SK-N-SH (cell line): ENCODE measurements at regions not wholly inside any gene's neighbourhood (a gene's known extent, or its start where the extent isn't known, plus 50 kb on each side); places are given as distances from the start of the nearest gene placed in this dataset.

Experiments used
- JUND ChIP-seq: IDR thresholded peaks from 2 replicates; pipeline ENCODE4 v1.4.0; 2012
- MXI1 ChIP-seq: IDR thresholded peaks from 2 replicates; pipeline ENCODE4 v1.6.1; 2012; ENCODE audit warnings: mild to moderate bottlenecking, low read depth, low read length, improper control_type of control experiment
- NFIC ChIP-seq: IDR thresholded peaks from 2 replicates; pipeline ENCODE4 v1.4.0; 2012; ENCODE audit warnings: borderline replicate concordance
- NRF1 ChIP-seq: IDR thresholded peaks from 2 replicates; pipeline ENCODE4 v1.6.1; 2012; ENCODE audit warnings: low read depth, mild to moderate bottlenecking, low read length
- TF ChIP-seq, protein P1 (sequence below): fragments of 200-600 bp; sonication (generic); IDR thresholded peaks from 2 replicates; pipeline ENCODE4 v1.6.1; 2017; ENCODE audit warnings: antibody characterized with exemption, mild to moderate bottlenecking, moderate library complexity
- TF ChIP-seq, protein P2 (sequence below): IDR thresholded peaks from 2 replicates; pipeline ENCODE4 v1.6.1; 2012; ENCODE audit warnings: mild to moderate bottlenecking, low read depth, low read length, moderate library complexity

DNA sequence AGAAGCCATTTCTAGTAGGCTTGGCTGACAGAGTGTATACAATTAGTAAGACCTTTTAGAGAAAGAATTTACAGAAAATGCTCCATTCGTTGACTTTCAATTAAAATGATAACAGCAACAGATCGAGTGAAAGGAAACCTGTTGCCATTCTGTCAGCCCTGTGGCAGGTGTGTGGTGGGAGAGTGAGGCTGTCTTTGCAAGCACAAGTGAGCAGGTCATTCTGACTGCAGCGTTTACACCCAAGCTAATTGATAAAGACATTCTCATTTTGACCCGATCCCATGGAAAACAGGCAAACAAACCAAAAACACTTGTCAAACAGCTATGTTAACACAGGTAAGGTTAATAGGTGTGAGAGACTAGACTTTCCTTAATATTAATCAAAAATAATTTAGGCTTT, 257.3 kb downstream of the PTBP2 start:
- TF ChIP-seq JUND (no peak), MXI1 (no peak), NRF1 (no peak), NFIC (no peak)
- TF ChIP-seq, protein P1, sequence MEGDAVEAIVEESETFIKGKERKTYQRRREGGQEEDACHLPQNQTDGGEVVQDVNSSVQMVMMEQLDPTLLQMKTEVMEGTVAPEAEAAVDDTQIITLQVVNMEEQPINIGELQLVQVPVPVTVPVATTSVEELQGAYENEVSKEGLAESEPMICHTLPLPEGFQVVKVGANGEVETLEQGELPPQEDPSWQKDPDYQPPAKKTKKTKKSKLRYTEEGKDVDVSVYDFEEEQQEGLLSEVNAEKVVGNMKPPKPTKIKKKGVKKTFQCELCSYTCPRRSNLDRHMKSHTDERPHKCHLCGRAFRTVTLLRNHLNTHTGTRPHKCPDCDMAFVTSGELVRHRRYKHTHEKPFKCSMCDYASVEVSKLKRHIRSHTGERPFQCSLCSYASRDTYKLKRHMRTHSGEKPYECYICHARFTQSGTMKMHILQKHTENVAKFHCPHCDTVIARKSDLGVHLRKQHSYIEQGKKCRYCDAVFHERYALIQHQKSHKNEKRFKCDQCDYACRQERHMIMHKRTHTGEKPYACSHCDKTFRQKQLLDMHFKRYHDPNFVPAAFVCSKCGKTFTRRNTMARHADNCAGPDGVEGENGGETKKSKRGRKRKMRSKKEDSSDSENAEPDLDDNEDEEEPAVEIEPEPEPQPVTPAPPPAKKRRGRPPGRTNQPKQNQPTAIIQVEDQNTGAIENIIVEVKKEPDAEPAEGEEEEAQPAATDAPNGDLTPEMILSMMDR, result no peak
- TF ChIP-seq, protein P2, sequence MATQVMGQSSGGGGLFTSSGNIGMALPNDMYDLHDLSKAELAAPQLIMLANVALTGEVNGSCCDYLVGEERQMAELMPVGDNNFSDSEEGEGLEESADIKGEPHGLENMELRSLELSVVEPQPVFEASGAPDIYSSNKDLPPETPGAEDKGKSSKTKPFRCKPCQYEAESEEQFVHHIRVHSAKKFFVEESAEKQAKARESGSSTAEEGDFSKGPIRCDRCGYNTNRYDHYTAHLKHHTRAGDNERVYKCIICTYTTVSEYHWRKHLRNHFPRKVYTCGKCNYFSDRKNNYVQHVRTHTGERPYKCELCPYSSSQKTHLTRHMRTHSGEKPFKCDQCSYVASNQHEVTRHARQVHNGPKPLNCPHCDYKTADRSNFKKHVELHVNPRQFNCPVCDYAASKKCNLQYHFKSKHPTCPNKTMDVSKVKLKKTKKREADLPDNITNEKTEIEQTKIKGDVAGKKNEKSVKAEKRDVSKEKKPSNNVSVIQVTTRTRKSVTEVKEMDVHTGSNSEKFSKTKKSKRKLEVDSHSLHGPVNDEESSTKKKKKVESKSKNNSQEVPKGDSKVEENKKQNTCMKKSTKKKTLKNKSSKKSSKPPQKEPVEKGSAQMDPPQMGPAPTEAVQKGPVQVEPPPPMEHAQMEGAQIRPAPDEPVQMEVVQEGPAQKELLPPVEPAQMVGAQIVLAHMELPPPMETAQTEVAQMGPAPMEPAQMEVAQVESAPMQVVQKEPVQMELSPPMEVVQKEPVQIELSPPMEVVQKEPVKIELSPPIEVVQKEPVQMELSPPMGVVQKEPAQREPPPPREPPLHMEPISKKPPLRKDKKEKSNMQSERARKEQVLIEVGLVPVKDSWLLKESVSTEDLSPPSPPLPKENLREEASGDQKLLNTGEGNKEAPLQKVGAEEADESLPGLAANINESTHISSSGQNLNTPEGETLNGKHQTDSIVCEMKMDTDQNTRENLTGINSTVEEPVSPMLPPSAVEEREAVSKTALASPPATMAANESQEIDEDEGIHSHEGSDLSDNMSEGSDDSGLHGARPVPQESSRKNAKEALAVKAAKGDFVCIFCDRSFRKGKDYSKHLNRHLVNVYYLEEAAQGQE, result no peak
